ENCODE measurements at regions not wholly inside any gene's neighbourhood (a gene's known extent, or its start where the extent isn't known, plus 50 kb on each side); places are given as distances from the start of the nearest gene placed in this dataset.

- TF ChIP-seq POLR2A (IDR thresholded peaks at IDR 0.05): no peak
- TF ChIP-seq CTCF (IDR thresholded peaks at IDR 0.05): no peak
These were observed 196.4 kb upstream of the PRICKLE1 start for GRCh38 chr12:42785944-42786343.
